C4-2B (cell line): ENCODE measurements at regions not wholly inside any gene's neighbourhood (a gene's known extent, or its start where the extent isn't known, plus 50 kb on each side); places are given as distances from the start of the nearest gene placed in this dataset.

Experiments used
- ZFX ChIP-seq: fragments of 450-650 bp; IDR thresholded peaks from 2 replicates; pipeline ENCODE4 v1.6.1; 2017
- TF ChIP-seq, protein P1 (sequence below): fragments of 450-650 bp; conservative IDR thresholded peaks from 2 replicates; pipeline ENCODE4 v1.5.1; 2017; ENCODE audit warnings: mild to moderate bottlenecking

- TF ChIP-seq, protein P1, sequence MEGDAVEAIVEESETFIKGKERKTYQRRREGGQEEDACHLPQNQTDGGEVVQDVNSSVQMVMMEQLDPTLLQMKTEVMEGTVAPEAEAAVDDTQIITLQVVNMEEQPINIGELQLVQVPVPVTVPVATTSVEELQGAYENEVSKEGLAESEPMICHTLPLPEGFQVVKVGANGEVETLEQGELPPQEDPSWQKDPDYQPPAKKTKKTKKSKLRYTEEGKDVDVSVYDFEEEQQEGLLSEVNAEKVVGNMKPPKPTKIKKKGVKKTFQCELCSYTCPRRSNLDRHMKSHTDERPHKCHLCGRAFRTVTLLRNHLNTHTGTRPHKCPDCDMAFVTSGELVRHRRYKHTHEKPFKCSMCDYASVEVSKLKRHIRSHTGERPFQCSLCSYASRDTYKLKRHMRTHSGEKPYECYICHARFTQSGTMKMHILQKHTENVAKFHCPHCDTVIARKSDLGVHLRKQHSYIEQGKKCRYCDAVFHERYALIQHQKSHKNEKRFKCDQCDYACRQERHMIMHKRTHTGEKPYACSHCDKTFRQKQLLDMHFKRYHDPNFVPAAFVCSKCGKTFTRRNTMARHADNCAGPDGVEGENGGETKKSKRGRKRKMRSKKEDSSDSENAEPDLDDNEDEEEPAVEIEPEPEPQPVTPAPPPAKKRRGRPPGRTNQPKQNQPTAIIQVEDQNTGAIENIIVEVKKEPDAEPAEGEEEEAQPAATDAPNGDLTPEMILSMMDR = no peak
- no peak for TF ChIP-seq ZFX
These were observed 199.9 kb downstream of the GATA3 start for GRCh38 chr10:8254350-8254749.
